ENCODE measurements at regions not wholly inside any gene's neighbourhood (a gene's known extent, or its start where the extent isn't known, plus 50 kb on each side); places are given as distances from the start of the nearest gene placed in this dataset.

DNA sequence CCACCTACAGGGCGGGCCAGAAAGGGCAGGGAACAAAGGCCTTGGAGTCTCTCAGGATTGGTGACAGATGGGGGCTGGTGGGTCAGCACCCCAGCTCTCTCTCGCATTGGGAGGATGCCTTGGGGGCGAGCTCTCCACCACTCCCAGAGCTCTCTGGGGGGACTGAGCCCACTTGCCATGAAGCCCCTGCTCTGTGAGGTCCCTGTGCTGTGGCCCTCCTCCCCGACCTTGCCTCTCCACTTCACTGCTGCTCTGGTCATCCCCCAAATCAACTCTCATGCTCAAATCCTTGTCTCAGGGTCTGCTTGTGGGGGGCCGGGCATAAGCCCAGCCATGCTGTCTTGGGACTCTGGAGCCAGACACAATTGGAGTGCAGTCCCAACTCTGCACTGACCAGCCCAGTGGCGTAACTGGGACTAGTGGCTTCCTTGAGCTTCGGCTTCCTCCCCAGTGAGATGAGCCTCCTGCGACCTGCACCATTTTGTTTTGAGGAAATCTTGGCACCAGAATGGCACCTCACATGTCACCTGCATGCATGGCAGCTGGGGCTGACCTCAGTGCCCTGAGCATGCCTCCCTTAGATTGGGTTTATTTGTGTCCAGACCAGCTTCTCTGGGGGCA is 184.5 kb downstream of the IRF8 start:
- peaks cover 16% of the 10 kb centered on the region for H3K27me3 ChIP-seq (ENCODE audit: insufficient read depth, low read length)

DNA sequence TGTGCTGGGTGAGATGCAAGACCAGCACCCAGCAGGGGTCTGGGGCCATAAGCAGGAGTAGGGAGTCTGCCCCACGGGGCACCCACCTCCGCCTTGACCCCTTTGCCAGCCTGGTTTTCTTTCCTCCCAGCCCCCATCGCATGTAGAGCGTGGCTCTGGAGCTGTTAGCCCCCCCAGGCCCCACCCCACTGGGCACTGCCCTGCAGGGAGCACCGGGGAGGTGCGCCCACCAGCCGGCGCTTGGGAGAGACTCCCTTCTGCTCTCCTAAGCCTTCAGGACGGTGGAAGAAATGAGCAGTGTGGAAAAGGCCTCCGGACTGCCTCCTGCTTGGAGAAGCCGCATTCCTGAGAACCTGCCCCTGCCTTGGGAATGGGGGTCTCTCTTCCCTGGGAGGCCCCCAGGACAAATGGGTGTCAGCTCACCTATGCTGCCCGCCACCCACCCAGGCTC is 186.2 kb downstream of the IRF8 start:
- no peak overlapping the region for H2AFZ ChIP-seq (ENCODE audit: low read length)
- no peaks in the 10 kb centered on the region for H3K36me3 ChIP-seq (ENCODE audit: insufficient read depth, low read length)
- no peaks in the 10 kb centered on the region for H3K4me1 ChIP-seq (ENCODE audit: insufficient read depth, low read length)
- H3K4me2 ChIP-seq (ENCODE audit: insufficient read depth, low read length) = no peak overlapping the region
- TF ChIP-seq, protein P1, sequence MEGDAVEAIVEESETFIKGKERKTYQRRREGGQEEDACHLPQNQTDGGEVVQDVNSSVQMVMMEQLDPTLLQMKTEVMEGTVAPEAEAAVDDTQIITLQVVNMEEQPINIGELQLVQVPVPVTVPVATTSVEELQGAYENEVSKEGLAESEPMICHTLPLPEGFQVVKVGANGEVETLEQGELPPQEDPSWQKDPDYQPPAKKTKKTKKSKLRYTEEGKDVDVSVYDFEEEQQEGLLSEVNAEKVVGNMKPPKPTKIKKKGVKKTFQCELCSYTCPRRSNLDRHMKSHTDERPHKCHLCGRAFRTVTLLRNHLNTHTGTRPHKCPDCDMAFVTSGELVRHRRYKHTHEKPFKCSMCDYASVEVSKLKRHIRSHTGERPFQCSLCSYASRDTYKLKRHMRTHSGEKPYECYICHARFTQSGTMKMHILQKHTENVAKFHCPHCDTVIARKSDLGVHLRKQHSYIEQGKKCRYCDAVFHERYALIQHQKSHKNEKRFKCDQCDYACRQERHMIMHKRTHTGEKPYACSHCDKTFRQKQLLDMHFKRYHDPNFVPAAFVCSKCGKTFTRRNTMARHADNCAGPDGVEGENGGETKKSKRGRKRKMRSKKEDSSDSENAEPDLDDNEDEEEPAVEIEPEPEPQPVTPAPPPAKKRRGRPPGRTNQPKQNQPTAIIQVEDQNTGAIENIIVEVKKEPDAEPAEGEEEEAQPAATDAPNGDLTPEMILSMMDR (IDR thresholded peaks at IDR 0.05; ENCODE audit: extremely low read depth, low read depth, low read length) = no peak
- no peaks in the 10 kb centered on the region for H3K79me2 ChIP-seq (ENCODE audit: insufficient read depth, low read length)
- no peak for DNase-seq (ENCODE audit: insufficient read length, low spot score, missing footprints)
- H3K27me3 ChIP-seq (ENCODE audit: insufficient read depth, low read length) = peaks cover 8% of the 10 kb centered on the region
- H4K20me1 ChIP-seq (ENCODE audit: insufficient read depth, low read length) = no peaks in the 10 kb centered on the region
- H3K27ac ChIP-seq (ENCODE audit: low read depth, low read length) = no peak overlapping the region
- H3K9me3 ChIP-seq (ENCODE audit: low read depth, low read length) = no peaks in the 10 kb centered on the region
- H3K4me3 ChIP-seq (ENCODE audit: insufficient read depth, low read length) = no peak overlapping the region

More for the DNA sequence above, 184.5 kb downstream of the IRF8 start:
- Histone ChIP-seq H3K79me2 (ENCODE audit: insufficient read depth, low read length) (no peaks in the 10 kb centered on the region), H4K20me1 (ENCODE audit: insufficient read depth, low read length) (no peaks in the 10 kb centered on the region), H3K9me3 (ENCODE audit: low read depth, low read length) (no peaks in the 10 kb centered on the region), H3K4me3 (ENCODE audit: insufficient read depth, low read length) (no peak overlapping the region), H3K4me2 (ENCODE audit: insufficient read depth, low read length) (no peak overlapping the region), H3K4me1 (ENCODE audit: insufficient read depth, low read length) (no peaks in the 10 kb centered on the region), H3K36me3 (ENCODE audit: insufficient read depth, low read length) (no peaks in the 10 kb centered on the region), H2AFZ (ENCODE audit: low read length) (no peak overlapping the region), H3K27ac (ENCODE audit: low read depth, low read length) (no peak overlapping the region)
- TF ChIP-seq, protein P1 (IDR thresholded peaks at IDR 0.05; ENCODE audit: extremely low read depth, low read depth, low read length) = no peak
- peak; percentile 47 for DNase-seq (ENCODE audit: insufficient read length, low spot score, missing footprints)

DNA sequence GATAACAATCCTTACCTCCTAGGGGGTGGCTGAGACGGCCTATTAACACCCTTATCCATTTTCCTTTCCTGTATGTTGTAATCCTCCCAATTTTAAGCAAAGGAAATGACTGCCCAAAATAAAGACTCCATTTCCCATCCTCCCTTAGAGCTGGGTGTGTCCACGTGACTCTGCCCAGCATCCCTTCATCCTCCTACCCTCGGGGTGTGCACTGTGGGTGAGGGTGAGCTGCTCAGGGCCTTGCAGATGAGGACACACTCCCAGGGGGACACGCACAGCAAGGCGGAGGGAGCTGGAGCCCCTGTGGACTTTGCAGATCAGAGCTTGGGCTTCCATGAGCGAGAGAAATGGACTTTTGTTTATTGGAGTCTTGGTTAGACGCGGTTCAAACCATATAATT is 186.8 kb downstream of the IRF8 start:
- TF ChIP-seq, protein P1 (IDR thresholded peaks at IDR 0.05; ENCODE audit: extremely low read depth, low read depth, low read length) = no peak
- H2AFZ ChIP-seq (ENCODE audit: low read length) = no peak overlapping the region
- no peak overlapping the region for H3K4me3 ChIP-seq (ENCODE audit: insufficient read depth, low read length)
- H3K79me2 ChIP-seq (ENCODE audit: insufficient read depth, low read length) = no peaks in the 10 kb centered on the region
- H4K20me1 ChIP-seq (ENCODE audit: insufficient read depth, low read length) = no peaks in the 10 kb centered on the region
- no peaks in the 10 kb centered on the region for H3K4me1 ChIP-seq (ENCODE audit: insufficient read depth, low read length)
- H3K9me3 ChIP-seq (ENCODE audit: low read depth, low read length) = no peaks in the 10 kb centered on the region
- no peaks in the 10 kb centered on the region for H3K36me3 ChIP-seq (ENCODE audit: insufficient read depth, low read length)
- no peak overlapping the region for H3K27ac ChIP-seq (ENCODE audit: low read depth, low read length)
- H3K27me3 ChIP-seq (ENCODE audit: insufficient read depth, low read length) = peaks cover 5% of the 10 kb centered on the region
- DNase-seq (ENCODE audit: insufficient read length, low spot score, missing footprints) = no peak
- H3K4me2 ChIP-seq (ENCODE audit: insufficient read depth, low read length) = no peak overlapping the region

DNA sequence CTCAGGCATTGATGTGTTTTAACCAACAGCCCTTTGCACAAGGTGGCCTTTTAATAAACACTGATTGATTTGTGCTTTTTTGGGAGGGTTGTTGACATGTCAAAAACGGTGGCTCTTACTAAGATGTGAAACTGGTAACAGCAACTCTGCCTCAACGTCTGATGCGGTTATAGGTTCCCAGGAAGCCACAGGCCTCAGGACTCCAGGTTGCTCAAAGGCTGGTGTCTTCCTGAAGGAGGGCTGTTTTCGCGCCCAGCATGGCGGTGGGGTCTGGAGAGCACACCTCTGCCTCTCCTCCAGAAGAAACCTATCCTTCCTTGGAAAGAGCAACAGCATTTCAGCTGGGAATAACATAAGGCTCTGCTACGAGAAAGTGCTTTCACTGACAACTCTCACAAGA is 187.5 kb downstream of the IRF8 start:
- Histone ChIP-seq H2AFZ (ENCODE audit: low read length) (no peak overlapping the region), H3K4me3 (ENCODE audit: insufficient read depth, low read length) (no peak overlapping the region), H3K4me2 (ENCODE audit: insufficient read depth, low read length) (no peak overlapping the region), H3K9me3 (ENCODE audit: low read depth, low read length) (no peaks in the 10 kb centered on the region), H3K36me3 (ENCODE audit: insufficient read depth, low read length) (no peaks in the 10 kb centered on the region), H3K4me1 (ENCODE audit: insufficient read depth, low read length) (no peaks in the 10 kb centered on the region), H3K79me2 (ENCODE audit: insufficient read depth, low read length) (no peaks in the 10 kb centered on the region), H3K27ac (ENCODE audit: low read depth, low read length) (no peak overlapping the region), H3K27me3 (ENCODE audit: insufficient read depth, low read length) (no peaks in the 10 kb centered on the region), H4K20me1 (ENCODE audit: insufficient read depth, low read length) (no peaks in the 10 kb centered on the region)
- no peak for DNase-seq (ENCODE audit: insufficient read length, low spot score, missing footprints)
- TF ChIP-seq, protein P1 (IDR thresholded peaks at IDR 0.05; ENCODE audit: extremely low read depth, low read depth, low read length) = no peak
